Stimulated activated CD4-positive, alpha-beta T cell treated with anti-CD3 and anti-CD28 coated beads, Interleukin-4, amount 100 ng/mL, for 48 hours (primary cell): ENCODE measurements at regions not wholly inside any gene's neighbourhood (a gene's known extent, or its start where the extent isn't known, plus 50 kb on each side); places are given as distances from the start of the nearest gene placed in this dataset.

Experiments
- DNase-seq, 2 donors: peaks; one replicate each; pipeline ENCODE4 v3.0.0-alpha.2; 2020; ENCODE audit warnings: low read depth in 2 of 2

- DNase-seq = no peak
Measured at GRCh38 chr1:2933431-2934155, 87.7 kb upstream of the ACTRT2 start.

- DNase-seq = no peak
Measured at GRCh38 chr1:2934156-2934540, 87.1 kb upstream of the ACTRT2 start.

GRCh38 chr1:2934642-2935081 is 86.6 kb upstream of the ACTRT2 start:
- no peak for DNase-seq

- no peak for DNase-seq
Measured at GRCh38 chr1:2935184-2935583, 86.1 kb upstream of the ACTRT2 start.

GRCh38 chr1:2935751-2936390 is 85.4 kb upstream of the ACTRT2 start:
- DNase-seq = no peak

GRCh38 chr1:2936559-2937515 is 84.4 kb upstream of the ACTRT2 start:
- no peak for DNase-seq

- no peak for DNase-seq
Measured at GRCh38 chr1:2937805-2938204, 83.5 kb upstream of the ACTRT2 start.

GRCh38 chr1:2939041-2939552 is 82.2 kb upstream of the ACTRT2 start:
- no peak for DNase-seq

- DNase-seq = no peak
Measured at GRCh38 chr1:2940178-2940577, 81.1 kb upstream of the ACTRT2 start.

- DNase-seq = no peak
Measured at GRCh38 chr1:2941040-2941439, 80.2 kb upstream of the ACTRT2 start.

- no peak for DNase-seq
Measured at GRCh38 chr1:2941907-2942306, 79.4 kb upstream of the ACTRT2 start.

- no peak for DNase-seq
Measured at GRCh38 chr1:2942410-2942809, 78.9 kb upstream of the ACTRT2 start.

GRCh38 chr1:2943686-2944260 is 77.5 kb upstream of the ACTRT2 start:
- DNase-seq = no peak

GRCh38 chr1:2944705-2945104 is 76.6 kb upstream of the ACTRT2 start:
- DNase-seq = no peak

- no peak for DNase-seq
Measured at GRCh38 chr1:2945821-2946231, 75.4 kb upstream of the ACTRT2 start.

GRCh38 chr1:2946291-2946690 is 75.0 kb upstream of the ACTRT2 start:
- no peak for DNase-seq

- DNase-seq = no peak
Measured at GRCh38 chr1:2946999-2947690, 74.1 kb upstream of the ACTRT2 start.

- no peak for DNase-seq
Measured at GRCh38 chr1:2948001-2948750, 73.1 kb upstream of the ACTRT2 start.

GRCh38 chr1:2948751-2949680 is 72.3 kb upstream of the ACTRT2 start:
- no peak for DNase-seq
